Upper lobe of left lung (tissue), 6 donors: ENCODE measurements at regions not wholly inside any gene's neighbourhood (a gene's known extent, or its start where the extent isn't known, plus 50 kb on each side); places are given as distances from the start of the nearest gene placed in this dataset.

ENCODE experiments used
- ATAC-seq, 2 donors: fragments of 200-7000 bp; cut with Tn5 transposase; one replicate each; pipeline ENCODE4 v1.9.1; 2022; ENCODE audit warnings: mild to moderate bottlenecking in 2 of 2, moderate library complexity in 2 of 2; ENCODE audit not compliant: low FRiP score in 2 of 2
- DNase-seq, 2 donors: peaks; one replicate each; pipeline ENCODE4 v3.0.0-alpha.2; 2019 to 2020
- H3K27ac ChIP-seq, 4 donors: fragments of 200-600 bp; sonication (generic); one replicate each; pipeline ENCODE4 v1.5.1; 2016 to 2019
- H3K27me3 ChIP-seq, 4 donors: fragments of 200-600 bp; sonication (generic); one replicate each; pipeline ENCODE4 v1.5.1; 2017 to 2019
- H3K36me3 ChIP-seq, 4 donors: fragments of 200-600 bp; sonication (generic); one replicate each; pipeline ENCODE4 v1.5.1; 2016 to 2019
- H3K4me1 ChIP-seq, 4 donors: fragments of 200-600 bp; sonication (generic); one replicate each; pipeline ENCODE4 v1.5.1; 2018 to 2019
- H3K4me3 ChIP-seq, 4 donors: fragments of 200-600 bp; sonication (generic); one replicate each; pipeline ENCODE4 v1.5.1; 2017 to 2019; ENCODE audit warnings: mild to moderate bottlenecking in 2 of 4, moderate library complexity in 1 of 4
- H3K9me3 ChIP-seq, 4 donors: fragments of 200-600 bp; sonication (generic); one replicate each; pipeline ENCODE4 v1.5.1; 2018 to 2019
- CTCF ChIP-seq, 6 experiments: fragments of 450-650 bp in 4 of 6; fragments of 200-600 bp in 2 of 6; sonication (generic) in 2 of 6; IDR thresholded peaks; one replicate each; pipeline ENCODE4 v1.5.1; 2016 to 2019; ENCODE audit warnings: antibody characterized with exemption in 6 of 6
- EP300 ChIP-seq, 4 donors: sonication (generic); formaldehyde crosslinking; IDR thresholded peaks; one replicate each; pipeline ENCODE4 v1.5.1; 2017; ENCODE audit warnings: antibody characterized with exemption in 4 of 4, control low read depth in 2 of 4
- POLR2A ChIP-seq, 4 donors: fragments of 450-650 bp; IDR thresholded peaks; one replicate each; pipeline ENCODE4 v1.5.1; 2016 to 2017; ENCODE audit warnings: antibody characterized with exemption in 4 of 4, mild to moderate bottlenecking in 2 of 4
- POLR2AphosphoS5 ChIP-seq, 2 donors: sonication (generic); formaldehyde crosslinking; IDR thresholded peaks; one replicate each; pipeline ENCODE4 v1.5.1; 2017; ENCODE audit warnings: antibody characterized with exemption in 2 of 2
- whole genome bisulfite sequencing, 2 donors: methylation state at CpG; one replicate each; pipeline ENCODE4 v1.1.5; 2017 to 2018; 5-methylcytosine and 5-hydroxymethylcytosine counted together
- donor health status: DM: no; HTN: no; CAD: no; lungs with moderate emphysema.
- donor health status: DM: no; HTN: yes; CAD: no; lungs with severe emphysema.

GRCh38 chr4:67250131-67250896 lies 295.0 kb downstream of the CENPC start:
- H3K9me3 ChIP-seq = no peaks in the 10 kb centered on the region
- no peaks in the 10 kb centered on the region for H3K36me3 ChIP-seq
- TF ChIP-seq POLR2AphosphoS5 (IDR thresholded peaks at IDR 0.05) (no peak), EP300 (IDR thresholded peaks at IDR 0.05) (no peak), CTCF (IDR thresholded peaks at IDR 0.05) (no peak), POLR2A (IDR thresholded peaks at IDR 0.05) (no peak)
- no peak for ATAC-seq
- no peak for DNase-seq
- no peak overlapping the region for H3K4me3 ChIP-seq
- H3K4me1 ChIP-seq = no peaks in the 10 kb centered on the region
- H3K27ac ChIP-seq = no peak overlapping the region
- WGBS, 2 donors = 48 to 52% methylated on average over 4 of the region's 4 CpGs
- no peaks in the 10 kb centered on the region for H3K27me3 ChIP-seq

GRCh38 chr4:67236788-67237187 lies 308.5 kb downstream of the CENPC start:
- 84 to 95% methylated on average over 2 of the region's 2 CpGs for WGBS, 2 donors
- Histone ChIP-seq H3K9me3 (no peaks in the 10 kb centered on the region), H3K4me1 (no peaks in the 10 kb centered on the region), H3K27ac (no peak overlapping the region), H3K27me3 (no peaks in the 10 kb centered on the region), H3K4me3 (no peak overlapping the region), H3K36me3 (no peaks in the 10 kb centered on the region)
- DNase-seq (no peak), ATAC-seq (no peak)
- no peak for TF ChIP-seq POLR2A (IDR thresholded peaks at IDR 0.05)
- no peak for TF ChIP-seq EP300 (IDR thresholded peaks at IDR 0.05)
- no peak for TF ChIP-seq CTCF (IDR thresholded peaks at IDR 0.05)
- TF ChIP-seq POLR2AphosphoS5 (IDR thresholded peaks at IDR 0.05) = no peak

GRCh38 chr4:67236318-67236717 lies 309.0 kb downstream of the CENPC start:
- ATAC-seq (no peak), DNase-seq (no peak)
- Histone ChIP-seq H3K9me3 (no peaks in the 10 kb centered on the region), H3K27me3 (no peaks in the 10 kb centered on the region), H3K4me1 (no peaks in the 10 kb centered on the region), H3K4me3 (no peak overlapping the region), H3K36me3 (no peaks in the 10 kb centered on the region), H3K27ac (no peak overlapping the region)
- WGBS, 2 donors = 72 to 83% methylated on average over 3 of the region's 3 CpGs
- TF ChIP-seq CTCF (IDR thresholded peaks at IDR 0.05) = no peak
- TF ChIP-seq POLR2AphosphoS5 (IDR thresholded peaks at IDR 0.05) = no peak
- no peak for TF ChIP-seq EP300 (IDR thresholded peaks at IDR 0.05)
- no peak for TF ChIP-seq POLR2A (IDR thresholded peaks at IDR 0.05)

- Histone ChIP-seq H3K4me1 (no peaks in the 10 kb centered on the region), H3K36me3 (no peaks in the 10 kb centered on the region), H3K4me3 (no peak overlapping the region), H3K9me3 (no peaks in the 10 kb centered on the region), H3K27ac (no peak overlapping the region), H3K27me3 (no peaks in the 10 kb centered on the region)
- ATAC-seq (no peak), DNase-seq (no peak)
- TF ChIP-seq CTCF (IDR thresholded peaks at IDR 0.05) (no peak), POLR2A (IDR thresholded peaks at IDR 0.05) (no peak), EP300 (IDR thresholded peaks at IDR 0.05) (no peak), POLR2AphosphoS5 (IDR thresholded peaks at IDR 0.05) (no peak)
- WGBS, 2 donors = 51 to 61% methylated on average over 2 of the region's 2 CpGs
Measured at GRCh38 chr4:67234296-67234695, 311.0 kb downstream of the CENPC start.

GRCh38 chr4:67229148-67229547 lies 316.2 kb downstream of the CENPC start:
- TF ChIP-seq POLR2A (IDR thresholded peaks at IDR 0.05) (no peak), CTCF (IDR thresholded peaks at IDR 0.05) (no peak), EP300 (IDR thresholded peaks at IDR 0.05) (no peak), POLR2AphosphoS5 (IDR thresholded peaks at IDR 0.05) (no peak)
- DNase-seq = no peak
- H3K36me3 ChIP-seq = no peaks in the 10 kb centered on the region
- no peak overlapping the region for H3K27ac ChIP-seq
- peaks cover 0 to 2% (median 0%) of the 10 kb centered on the region in 4 donors for H3K9me3 ChIP-seq
- 79 to 80% methylated on average over 5 of the region's 5 CpGs for WGBS, 2 donors
- no peak overlapping the region for H3K4me3 ChIP-seq
- H3K4me1 ChIP-seq = no peaks in the 10 kb centered on the region
- ATAC-seq = no peak
- no peaks in the 10 kb centered on the region for H3K27me3 ChIP-seq
